ENCODE measurements at regions not wholly inside any gene's neighbourhood (a gene's known extent, or its start where the extent isn't known, plus 50 kb on each side); places are given as distances from the start of the nearest gene placed in this dataset.

DNA sequence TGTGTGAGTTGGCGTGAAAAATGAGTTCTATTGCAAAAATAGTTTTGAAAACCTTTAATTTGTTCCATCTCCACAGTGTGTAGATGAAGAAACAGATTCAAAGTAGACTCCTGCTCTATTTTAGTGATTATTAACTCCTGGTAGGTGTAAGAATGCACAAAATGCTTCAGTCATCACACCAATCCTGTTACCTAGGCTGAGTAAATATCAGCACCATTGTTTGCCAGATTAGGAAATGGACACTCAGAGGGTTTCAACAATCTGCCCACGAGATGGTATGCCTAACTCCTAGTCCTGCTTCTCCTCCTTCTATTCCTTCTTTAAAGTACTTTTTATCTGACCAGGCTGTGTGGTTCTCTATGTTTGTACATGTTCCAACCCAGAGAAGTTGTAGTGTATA, 108.9 kb upstream of the AHI1 start:
- TF ChIP-seq, protein P1, sequence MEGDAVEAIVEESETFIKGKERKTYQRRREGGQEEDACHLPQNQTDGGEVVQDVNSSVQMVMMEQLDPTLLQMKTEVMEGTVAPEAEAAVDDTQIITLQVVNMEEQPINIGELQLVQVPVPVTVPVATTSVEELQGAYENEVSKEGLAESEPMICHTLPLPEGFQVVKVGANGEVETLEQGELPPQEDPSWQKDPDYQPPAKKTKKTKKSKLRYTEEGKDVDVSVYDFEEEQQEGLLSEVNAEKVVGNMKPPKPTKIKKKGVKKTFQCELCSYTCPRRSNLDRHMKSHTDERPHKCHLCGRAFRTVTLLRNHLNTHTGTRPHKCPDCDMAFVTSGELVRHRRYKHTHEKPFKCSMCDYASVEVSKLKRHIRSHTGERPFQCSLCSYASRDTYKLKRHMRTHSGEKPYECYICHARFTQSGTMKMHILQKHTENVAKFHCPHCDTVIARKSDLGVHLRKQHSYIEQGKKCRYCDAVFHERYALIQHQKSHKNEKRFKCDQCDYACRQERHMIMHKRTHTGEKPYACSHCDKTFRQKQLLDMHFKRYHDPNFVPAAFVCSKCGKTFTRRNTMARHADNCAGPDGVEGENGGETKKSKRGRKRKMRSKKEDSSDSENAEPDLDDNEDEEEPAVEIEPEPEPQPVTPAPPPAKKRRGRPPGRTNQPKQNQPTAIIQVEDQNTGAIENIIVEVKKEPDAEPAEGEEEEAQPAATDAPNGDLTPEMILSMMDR (IDR thresholded peaks at IDR 0.05; ENCODE audit: low read length): no peak
- TF ChIP-seq EZH2 (IDR thresholded peaks at IDR 0.05; ENCODE audit: borderline replicate concordance, low read length): no peak

Measured in OCI-LY1 (cell line).